ENCODE measurements at regions not wholly inside any gene's neighbourhood (a gene's known extent, or its start where the extent isn't known, plus 50 kb on each side); places are given as distances from the start of the nearest gene placed in this dataset.

- TF ChIP-seq RAD21 (IDR thresholded peaks at IDR 0.05; ENCODE audit: insufficient read depth, low read depth, low read length) (peak; percentile 72), NRF1 (conservative IDR thresholded peaks at IDR 0.05; ENCODE audit: low read depth, low read length) (no peak), PAX5 (IDR thresholded peaks at IDR 0.05; ENCODE audit: borderline replicate concordance, low read depth, low read length) (no peak), CTCF (IDR thresholded peaks at IDR 0.05 in 2 of 3, conservative IDR thresholded peaks at IDR 0.05 in 1 of 3; ENCODE audit: control insufficient read depth in 2 of 3, extremely low read depth in 1 of 3, insufficient read depth in 1 of 3, low read depth in 3 of 3, low read length in 3 of 3) (peak; percentile 38 to 57 (median 48))
Measured at GRCh38 chr6:95431637-95432228, 145.6 kb upstream of the MANEA start (continued).

GRCh38 chr6:95439741-95440140 lies 137.6 kb upstream of the MANEA start:
- no peak overlapping the region for H3K9ac ChIP-seq (ENCODE audit: control insufficient read depth, insufficient read depth, low read length)
- ChIA-PET SMC1A (ENCODE audit: uncharacterized antibody, unreplicated experiment) (no interaction called here), POLR2A (no interaction called here), RAD21 (ENCODE audit: unreplicated experiment) (no interaction called here), CTCF (interaction anchor here (0.6 kb wide), 1 partner anchor 1028 kb away, joined by 3 read pairs; no protein-coding TSS in a partner anchor)
- H3K4me2 ChIP-seq (ENCODE audit: control insufficient read depth, insufficient read depth): no peak overlapping the region
- no peaks in the 10 kb centered on the region for H3K27me3 ChIP-seq (replicated peaks in 1 of 2; ENCODE audit: control insufficient read depth in 2 of 2, insufficient read depth in 2 of 2, low read length in 1 of 2)
- 81% methylated on average over 2 of the region's 2 CpGs for WGBS (ENCODE audit: insufficient coverage, insufficient replicate concordance, low lambda C conversion rate, missing lambda C conversion rate)
- no peaks in the 10 kb centered on the region for H3K79me2 ChIP-seq (ENCODE audit: control insufficient read depth, insufficient read depth, low read length)
- DNase-seq (ENCODE audit: low read depth, low spot score): no peak
- H3K9me3 ChIP-seq (replicated peaks; ENCODE audit: control insufficient read depth, insufficient read depth, low read length): no peaks in the 10 kb centered on the region
- no peaks in the 10 kb centered on the region for H3K4me1 ChIP-seq (ENCODE audit: control insufficient read depth, insufficient read depth, low read length)
- BruUV-seq (replicated peaks): no TSS peak
- intact Hi-C loops (cut with micrococcal nuclease; ENCODE audit: unreplicated experiment): loop anchor here (10.0 kb wide), 3 partner anchors 235 to 1625 kb away; no protein-coding TSS in a partner anchor
- no peaks in the 10 kb centered on the region for H3K36me3 ChIP-seq (ENCODE audit: control insufficient read depth in 2 of 2, insufficient read depth in 2 of 2, low read length in 1 of 2)
- H4K20me1 ChIP-seq (ENCODE audit: control insufficient read depth, insufficient read depth): no peaks in the 10 kb centered on the region
- H3K4me3 ChIP-seq: no peak overlapping the region
- in situ Hi-C loops (cut with MboI): loop anchor here (25.0 kb wide), 1 partner anchor 1623 kb away; no protein-coding TSS in a partner anchor
- no peak for ATAC-seq
- no peak overlapping the region for H2AFZ ChIP-seq (ENCODE audit: control insufficient read depth, low read depth, low read length)
- no peak overlapping the region for H3K27ac ChIP-seq (ENCODE audit: control insufficient read depth, insufficient read depth)
- FAIRE-seq: no peak
- TF ChIP-seq PAX8 (IDR thresholded peaks at IDR 0.05) (no peak), JUND (IDR thresholded peaks at IDR 0.05; ENCODE audit: low read depth, low read length) (no peak), ETV6 (conservative IDR thresholded peaks at IDR 0.05 in 1 of 2, IDR thresholded peaks at IDR 0.05 in 1 of 2; ENCODE audit: borderline replicate concordance in 1 of 2, low read depth in 1 of 2) (no peak), FOXK2 (IDR thresholded peaks at IDR 0.05) (no peak), NR2F1 (conservative IDR thresholded peaks at IDR 0.05) (no peak), ATF2 (IDR thresholded peaks at IDR 0.05; ENCODE audit: low read length) (no peak), SPI1 (IDR thresholded peaks at IDR 0.05; ENCODE audit: borderline replicate concordance, insufficient read depth, low read depth, low read length) (no peak), ZNF687 (IDR thresholded peaks at IDR 0.05) (no peak), POLR2AphosphoS5 (IDR thresholded peaks at IDR 0.05; ENCODE audit: low read length) (no peak), PBX3 (IDR thresholded peaks at IDR 0.05; ENCODE audit: insufficient replicate concordance, low read depth, low read length) (no peak)

All from GM12878 (cell line).